BJ (cell line): ENCODE measurements at regions not wholly inside any gene's neighbourhood (a gene's known extent, or its start where the extent isn't known, plus 50 kb on each side); places are given as distances from the start of the nearest gene placed in this dataset.

Experiments
- CTCF ChIA-PET: fragments of 350-600 bp; formaldehyde crosslinking; extraction: SDS; loops from one replicate; lab custom pipeline; 2021; ENCODE audit warnings: antibody characterized with exemption, inconsistent platforms; lab: Yijun Ruan, JAX
- POLR2A ChIA-PET: fragments of 300-600 bp; sonication (Branson Sonifier 250); formaldehyde crosslinking; extraction: SDS; loops from one replicate; lab custom pipeline; 2021; ENCODE audit warnings: antibody characterized with exemption; lab: Charles Lee
- DNase-seq: peaks from one replicate; pipeline ENCODE4 v3.0.0-alpha.2; 2011; ENCODE audit warnings: low read depth
- H3K27me3 ChIP-seq: 2 replicates; pipeline ENCODE4 v1.6.0; 2011; ENCODE audit warnings: low read length; ENCODE audit not compliant: control insufficient read depth, insufficient read depth
- H3K36me3 ChIP-seq: 2 replicates; pipeline ENCODE4 v1.5.1; 2011; ENCODE audit warnings: low read length; ENCODE audit not compliant: control insufficient read depth, insufficient read depth
- H3K4me3 ChIP-seq: 2 replicates; pipeline ENCODE4 v1.5.1; 2011; ENCODE audit warnings: low read depth, mild to moderate bottlenecking, control low read depth, low read length
- CTCF ChIP-seq: IDR thresholded peaks from 2 replicates; pipeline ENCODE4 v1.5.1; 2011; ENCODE audit warnings: low read depth, mild to moderate bottlenecking, control low read depth, inconsistent platforms, low read length, moderate library complexity; ENCODE audit not compliant: insufficient read depth

- H3K4me3 ChIP-seq, result no peak overlapping the region
- ChIA-PET CTCF (no interaction called here), POLR2A (no interaction called here)
- no peak for DNase-seq
- no peak for TF ChIP-seq CTCF
- no peaks in the 10 kb centered on the region for H3K36me3 ChIP-seq
- H3K27me3 ChIP-seq, result no peaks in the 10 kb centered on the region
Measured at GRCh38 chr2:167900435-167901114, 346.8 kb downstream of the STK39 start.

GRCh38 chr2:167898340-167898739, 349.1 kb downstream of the STK39 start:
- H3K27me3 ChIP-seq, result no peaks in the 10 kb centered on the region
- ChIA-PET CTCF (no interaction called here), POLR2A (no interaction called here)
- H3K4me3 ChIP-seq, result no peak overlapping the region
- TF ChIP-seq CTCF, result no peak
- DNase-seq, result no peak
- H3K36me3 ChIP-seq, result no peaks in the 10 kb centered on the region

- no peak for TF ChIP-seq CTCF
- CTCF ChIA-PET, result no interaction called here
- Histone ChIP-seq H3K36me3 (no peaks in the 10 kb centered on the region), H3K27me3 (no peaks in the 10 kb centered on the region), H3K4me3 (no peak overlapping the region)
- no peak for DNase-seq
- POLR2A ChIA-PET, result no interaction called here
Measured at GRCh38 chr2:167891841-167892240, 355.6 kb downstream of the STK39 start.

GRCh38 chr2:167890739-167891138, 356.7 kb downstream of the STK39 start:
- H3K36me3 ChIP-seq, result no peaks in the 10 kb centered on the region
- H3K4me3 ChIP-seq, result no peak overlapping the region
- no peak for DNase-seq
- ChIA-PET POLR2A (no interaction called here), CTCF (no interaction called here)
- H3K27me3 ChIP-seq, result no peaks in the 10 kb centered on the region
- no peak for TF ChIP-seq CTCF

- H3K4me3 ChIP-seq, result no peak overlapping the region
- DNase-seq, result no peak
- ChIA-PET POLR2A (no interaction called here), CTCF (interaction anchor here (0.7 kb wide), 1 partner anchor 1062 kb away, joined by 4 read pairs; no protein-coding TSS in a partner anchor)
- TF ChIP-seq CTCF, result no peak
- H3K27me3 ChIP-seq, result no peaks in the 10 kb centered on the region
- no peaks in the 10 kb centered on the region for H3K36me3 ChIP-seq
Measured at GRCh38 chr2:167880415-167880814, 367.0 kb downstream of the STK39 start.
